C4-2B (cell line): ENCODE measurements at regions not wholly inside any gene's neighbourhood (a gene's known extent, or its start where the extent isn't known, plus 50 kb on each side); places are given as distances from the start of the nearest gene placed in this dataset.

Source experiments
- H3K27ac ChIP-seq: fragments of 450-650 bp; 2 replicates; pipeline ENCODE4 v1.5.1; 2017
- CTCF ChIP-seq: fragments of 450-650 bp; conservative IDR thresholded peaks from 2 replicates; pipeline ENCODE4 v1.5.1; 2017; ENCODE audit warnings: mild to moderate bottlenecking
- ZFX ChIP-seq: fragments of 450-650 bp; IDR thresholded peaks from 2 replicates; pipeline ENCODE4 v1.6.1; 2017

DNA sequence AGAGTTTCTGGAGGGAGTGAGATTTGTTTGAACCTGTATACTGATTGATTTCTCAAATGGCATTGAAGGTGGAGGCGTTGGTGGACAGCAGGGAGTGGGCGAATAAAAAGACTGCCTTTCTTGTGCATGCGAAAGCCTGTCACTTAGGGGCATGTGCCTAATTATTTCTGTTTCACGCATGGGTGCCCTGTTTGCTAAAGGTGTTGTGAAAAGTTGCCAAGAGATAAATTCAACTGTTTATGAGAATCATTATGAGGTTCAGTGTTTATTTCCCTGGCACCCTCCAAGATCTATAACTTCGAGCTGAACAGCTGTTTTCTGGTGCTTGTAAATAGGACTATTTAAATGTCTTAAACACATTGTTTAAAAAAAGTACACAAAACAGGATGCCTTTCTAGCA lies 67.4 kb upstream of the DMRTA1 start:
- TF ChIP-seq ZFX: no peak
- no peak for TF ChIP-seq CTCF
- no peak overlapping the region; the same call in 1 of the 2 replicates for H3K27ac ChIP-seq

- H3K27ac ChIP-seq: no peak overlapping the region
- TF ChIP-seq ZFX (no peak), CTCF (no peak)
These were observed 65.5 kb upstream of the DMRTA1 start for GRCh38 chr9:22381170-22381569.

- H3K27ac ChIP-seq: no peak overlapping the region
- TF ChIP-seq ZFX: no peak
- TF ChIP-seq CTCF: no peak
These were observed 64.3 kb upstream of the DMRTA1 start for GRCh38 chr9:22382331-22382730.

DNA sequence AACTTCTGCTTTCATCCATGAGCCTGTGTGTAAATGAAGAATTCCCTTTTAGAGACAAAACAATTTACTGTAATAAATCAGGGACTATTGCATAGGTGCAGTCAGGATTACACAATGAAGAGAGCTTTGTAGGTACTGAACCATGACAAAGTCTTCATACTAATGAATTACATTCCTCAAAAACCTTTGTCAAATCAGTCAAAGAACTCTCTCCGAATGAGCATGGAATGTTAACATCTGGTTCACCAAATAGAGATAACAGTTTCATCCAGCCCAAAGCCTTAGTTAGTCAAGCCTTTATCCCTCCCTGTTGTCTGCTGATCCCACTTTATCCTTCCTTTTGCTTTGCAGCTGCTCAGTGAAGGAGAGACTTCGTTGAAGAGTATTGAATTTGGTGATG lies 62.9 kb upstream of the DMRTA1 start:
- TF ChIP-seq ZFX: no peak
- TF ChIP-seq CTCF: no peak
- no peak overlapping the region for H3K27ac ChIP-seq

DNA sequence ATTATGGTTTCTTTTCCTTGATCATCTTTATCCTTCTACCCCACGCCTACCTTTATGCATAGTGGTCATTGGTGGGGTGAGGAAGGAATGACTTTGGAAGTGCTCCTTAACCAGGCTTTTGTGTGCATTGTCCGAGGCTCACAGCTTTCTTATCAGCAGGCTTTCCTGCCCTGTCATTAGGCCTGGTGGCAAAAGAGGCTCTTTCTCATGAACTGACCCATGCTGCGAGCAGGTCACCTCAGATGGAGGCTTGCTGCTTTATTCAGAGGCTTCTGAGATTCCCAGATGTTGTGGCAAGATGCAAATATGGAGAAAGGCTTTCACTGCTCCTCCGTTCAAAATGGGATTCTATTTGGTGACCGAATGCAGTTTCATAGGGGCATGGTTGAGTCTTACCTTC lies 57.4 kb upstream of the DMRTA1 start:
- H3K27ac ChIP-seq: no peak overlapping the region
- TF ChIP-seq ZFX (no peak), CTCF (no peak)

GRCh38 chr9:22392523-22392922 lies 54.1 kb upstream of the DMRTA1 start:
- H3K27ac ChIP-seq: no peak overlapping the region
- TF ChIP-seq CTCF: no peak

DNA sequence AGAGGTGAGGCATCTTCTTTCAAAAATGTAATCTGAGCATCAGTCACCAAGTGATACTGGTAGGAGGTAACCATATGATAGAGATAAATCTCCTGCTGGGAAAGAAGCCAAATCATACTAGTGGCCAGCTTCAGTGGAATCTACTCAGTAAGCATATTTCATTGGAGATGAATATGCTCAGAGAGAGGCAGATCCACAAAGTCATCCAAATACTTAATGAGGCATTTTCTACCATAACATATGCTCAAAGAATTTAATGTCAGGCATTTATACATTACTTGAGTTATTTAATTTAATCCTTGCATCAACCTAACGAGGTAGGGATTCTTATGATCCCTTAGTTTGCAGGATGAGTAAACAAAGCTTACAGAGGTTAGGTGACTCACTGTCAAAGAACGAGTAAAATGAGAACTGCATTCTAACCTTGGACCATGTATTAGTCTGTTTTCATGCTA lies 50.9 kb upstream of the DMRTA1 start:
- no peak overlapping the region for H3K27ac ChIP-seq
- TF ChIP-seq ZFX: no peak
- TF ChIP-seq CTCF: no peak
